ENCODE measurements at regions not wholly inside any gene's neighbourhood (a gene's known extent, or its start where the extent isn't known, plus 50 kb on each side); places are given as distances from the start of the nearest gene placed in this dataset.
"Not testable (repeated sequence)": the region's sequence is repeated elsewhere in the genome, so short reads cannot be mapped to it uniquely, and the experiment has no call there.

DNA sequence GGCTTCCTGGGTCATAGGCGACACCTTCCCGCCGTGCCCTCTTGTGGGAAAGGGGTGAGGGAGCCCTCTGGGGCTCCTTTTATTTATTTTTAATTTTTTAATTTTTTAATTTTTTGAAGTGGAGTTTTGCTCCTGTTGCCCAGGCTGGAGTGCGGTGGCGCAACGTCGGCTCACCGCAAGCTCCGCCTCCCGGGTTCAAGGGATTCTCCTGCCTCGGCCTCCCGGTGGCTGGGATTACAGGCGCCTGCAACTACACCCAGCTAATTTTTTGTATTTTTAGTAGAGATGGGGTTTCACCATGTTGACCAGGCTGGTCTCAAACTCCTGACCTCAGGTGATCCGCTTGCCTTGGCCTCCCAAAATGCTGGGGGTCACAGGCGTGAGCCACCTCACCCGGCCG, 49.9 kb upstream of the ELFN1 start:
- ATAC-seq; CTCF ChIA-PET; H3K4me3 Mint-ChIP-seq; POLR2A ChIA-PET; H3K27ac Mint-ChIP-seq; DNase-seq; H3K4me1 Mint-ChIP-seq (ENCODE audit: low read depth); H3K27me3 Mint-ChIP-seq (ENCODE audit: low read depth); H3K9me3 Mint-ChIP-seq (ENCODE audit: insufficient read depth); H3K36me3 Mint-ChIP-seq (ENCODE audit: low read depth): not testable (repeated sequence)

DNA sequence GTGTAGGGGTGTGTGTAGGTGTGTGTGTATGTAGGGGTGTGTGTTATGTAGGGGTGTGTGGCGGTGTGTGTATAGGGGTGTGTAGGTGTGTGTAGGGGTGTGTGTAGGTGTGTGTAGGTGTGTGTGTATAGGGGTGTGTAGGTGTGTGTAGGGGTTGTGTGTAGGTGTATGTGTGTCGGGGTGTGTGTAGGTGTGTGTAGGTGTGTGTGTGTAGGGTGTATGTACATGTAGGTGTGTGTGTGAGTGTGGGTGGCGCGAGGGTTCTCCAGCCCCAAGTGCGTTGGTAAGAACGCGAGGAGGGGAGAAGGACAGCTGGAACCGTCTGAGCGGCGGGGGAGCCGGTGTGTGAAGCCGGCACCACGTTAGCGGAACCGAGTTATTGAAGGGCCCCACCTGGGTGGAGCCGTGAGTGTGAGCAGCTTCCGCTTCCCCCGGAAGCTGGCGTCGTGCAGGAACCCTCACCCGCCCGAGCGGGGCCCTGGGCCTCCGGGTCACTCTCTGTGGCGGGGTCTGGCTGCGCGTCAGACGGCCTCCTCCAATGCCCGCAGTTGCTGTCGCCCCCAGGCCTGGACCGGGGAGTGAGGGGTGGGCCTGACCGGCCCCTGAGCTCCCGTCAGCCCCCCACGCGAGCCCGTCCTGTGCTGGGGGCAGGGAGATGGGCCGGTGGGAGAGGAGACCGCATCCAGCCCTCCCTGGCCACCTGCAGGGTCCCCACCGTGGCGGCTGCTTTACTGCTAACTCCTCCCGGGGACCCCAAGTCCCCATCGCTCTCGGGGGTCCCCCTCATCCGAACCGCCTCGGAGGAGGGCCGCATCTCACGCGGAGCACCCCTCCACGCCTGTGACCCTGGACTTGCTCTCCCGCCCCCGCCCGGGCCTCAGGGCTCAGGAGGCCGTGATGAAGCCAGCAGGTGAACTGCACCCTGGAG, 49.6 kb upstream of the PSMG3 start:
- peak; percentile 51 for ATAC-seq

More for the DNA sequence above, 49.6 kb upstream of the PSMG3 start:
- Mint-ChIP-seq H3K27me3 (ENCODE audit: low read depth) (no peaks in the 10 kb centered on the region), H3K27ac (no peak overlapping the region), H3K4me1 (ENCODE audit: low read depth) (no peaks in the 10 kb centered on the region), H3K9me3 (ENCODE audit: insufficient read depth) (no peaks in the 10 kb centered on the region), H3K36me3 (ENCODE audit: low read depth) (no peaks in the 10 kb centered on the region), H3K4me3 (no peak overlapping the region)
- POLR2A ChIA-PET, result no interaction called here
- CTCF ChIA-PET, result no interaction called here
- no peak for DNase-seq
